ENCODE measurements at regions not wholly inside any gene's neighbourhood (a gene's known extent, or its start where the extent isn't known, plus 50 kb on each side); places are given as distances from the start of the nearest gene placed in this dataset.

DNA sequence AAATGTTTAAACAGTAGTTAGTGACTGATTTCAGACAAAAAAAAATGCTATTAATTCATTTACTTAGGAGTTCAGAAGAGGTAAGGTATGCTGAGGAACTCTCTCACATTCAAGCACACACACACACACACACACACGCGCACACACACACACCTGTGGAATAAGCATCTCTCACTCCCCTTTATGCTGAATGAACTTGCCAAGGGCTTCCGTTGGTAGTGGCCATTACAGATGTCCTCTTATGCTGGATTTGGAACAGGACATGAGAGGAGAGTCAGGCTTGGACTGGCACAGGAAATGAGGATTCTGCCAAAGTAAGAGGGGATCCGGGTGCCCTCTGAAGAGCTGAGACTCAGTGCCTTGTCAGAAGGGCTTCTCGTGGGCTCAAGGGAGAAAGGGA lies 463.4 kb upstream of the MIR17HG start:
- TF ChIP-seq, protein P1, sequence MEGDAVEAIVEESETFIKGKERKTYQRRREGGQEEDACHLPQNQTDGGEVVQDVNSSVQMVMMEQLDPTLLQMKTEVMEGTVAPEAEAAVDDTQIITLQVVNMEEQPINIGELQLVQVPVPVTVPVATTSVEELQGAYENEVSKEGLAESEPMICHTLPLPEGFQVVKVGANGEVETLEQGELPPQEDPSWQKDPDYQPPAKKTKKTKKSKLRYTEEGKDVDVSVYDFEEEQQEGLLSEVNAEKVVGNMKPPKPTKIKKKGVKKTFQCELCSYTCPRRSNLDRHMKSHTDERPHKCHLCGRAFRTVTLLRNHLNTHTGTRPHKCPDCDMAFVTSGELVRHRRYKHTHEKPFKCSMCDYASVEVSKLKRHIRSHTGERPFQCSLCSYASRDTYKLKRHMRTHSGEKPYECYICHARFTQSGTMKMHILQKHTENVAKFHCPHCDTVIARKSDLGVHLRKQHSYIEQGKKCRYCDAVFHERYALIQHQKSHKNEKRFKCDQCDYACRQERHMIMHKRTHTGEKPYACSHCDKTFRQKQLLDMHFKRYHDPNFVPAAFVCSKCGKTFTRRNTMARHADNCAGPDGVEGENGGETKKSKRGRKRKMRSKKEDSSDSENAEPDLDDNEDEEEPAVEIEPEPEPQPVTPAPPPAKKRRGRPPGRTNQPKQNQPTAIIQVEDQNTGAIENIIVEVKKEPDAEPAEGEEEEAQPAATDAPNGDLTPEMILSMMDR (IDR thresholded peaks at IDR 0.05) = no peak
- TF ChIP-seq EZH2 (IDR thresholded peaks at IDR 0.05) = no peak

Measured in neural progenitor cell (in vitro differentiated cells).